ENCODE measurements at regions not wholly inside any gene's neighbourhood (a gene's known extent, or its start where the extent isn't known, plus 50 kb on each side); places are given as distances from the start of the nearest gene placed in this dataset.

DNA sequence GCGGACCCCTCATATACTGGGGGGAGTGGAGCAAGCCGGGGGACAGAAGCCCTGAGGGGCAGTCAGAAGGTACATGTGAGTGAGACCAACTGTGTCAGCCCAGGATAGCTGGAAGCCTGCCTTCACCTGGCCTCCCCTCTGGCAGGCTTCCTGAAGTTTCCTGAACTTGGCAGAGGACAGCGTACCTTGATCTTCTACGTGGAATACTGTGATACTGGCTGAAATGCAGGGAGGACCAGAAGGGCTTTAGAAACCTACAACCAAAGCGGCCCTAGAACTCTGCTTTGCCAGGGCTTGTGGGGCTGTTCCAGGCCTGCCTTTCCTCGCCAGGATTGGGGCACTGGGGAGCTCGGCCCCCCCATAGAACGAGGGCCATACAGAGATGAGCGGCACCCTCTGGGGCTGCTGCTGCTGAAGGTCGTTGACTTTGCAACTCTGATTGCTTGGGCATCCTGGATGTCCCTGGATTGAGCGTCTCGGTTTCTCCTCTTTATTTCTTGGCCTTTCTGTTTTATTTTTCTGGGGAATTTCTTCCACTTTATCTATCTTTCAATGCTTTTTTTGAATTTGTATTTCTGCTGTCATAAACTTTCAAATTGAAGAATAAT is 66.5 kb downstream of the SLC25A47 start:
- Histone ChIP-seq H3K4me1 (ENCODE audit: control insufficient read depth in 5 of 5, insufficient read depth in 5 of 5, low read length in 5 of 5) (peaks cover 11 to 93% (median 45%) of the 10 kb centered on the region in 5 donors), H3K27ac (ENCODE audit: low read depth in 1 of 2, low read length in 1 of 2) (no peak overlapping the region), H3K9me3 (ENCODE audit: control insufficient read depth in 4 of 4, insufficient read depth in 3 of 4, low read length in 3 of 4) (no peaks in the 10 kb centered on the region), H3K9ac (ENCODE audit: insufficient read depth in 1 of 2, low read length in 2 of 2) (no peak overlapping the region), H3K4me3 (no peak overlapping the region), H3K27me3 (ENCODE audit: control insufficient read depth in 3 of 3, insufficient read depth in 3 of 3, low read length in 2 of 3) (no peaks in the 10 kb centered on the region), H3K36me3 (ENCODE audit: control insufficient read depth in 4 of 4, insufficient read depth in 4 of 4, low read length in 4 of 4) (no peaks in the 10 kb centered on the region)
- ATAC-seq (ENCODE audit: insufficient read depth, low FRiP score) (no peak), DNase-seq (no peak)
- TF ChIP-seq, protein P1, sequence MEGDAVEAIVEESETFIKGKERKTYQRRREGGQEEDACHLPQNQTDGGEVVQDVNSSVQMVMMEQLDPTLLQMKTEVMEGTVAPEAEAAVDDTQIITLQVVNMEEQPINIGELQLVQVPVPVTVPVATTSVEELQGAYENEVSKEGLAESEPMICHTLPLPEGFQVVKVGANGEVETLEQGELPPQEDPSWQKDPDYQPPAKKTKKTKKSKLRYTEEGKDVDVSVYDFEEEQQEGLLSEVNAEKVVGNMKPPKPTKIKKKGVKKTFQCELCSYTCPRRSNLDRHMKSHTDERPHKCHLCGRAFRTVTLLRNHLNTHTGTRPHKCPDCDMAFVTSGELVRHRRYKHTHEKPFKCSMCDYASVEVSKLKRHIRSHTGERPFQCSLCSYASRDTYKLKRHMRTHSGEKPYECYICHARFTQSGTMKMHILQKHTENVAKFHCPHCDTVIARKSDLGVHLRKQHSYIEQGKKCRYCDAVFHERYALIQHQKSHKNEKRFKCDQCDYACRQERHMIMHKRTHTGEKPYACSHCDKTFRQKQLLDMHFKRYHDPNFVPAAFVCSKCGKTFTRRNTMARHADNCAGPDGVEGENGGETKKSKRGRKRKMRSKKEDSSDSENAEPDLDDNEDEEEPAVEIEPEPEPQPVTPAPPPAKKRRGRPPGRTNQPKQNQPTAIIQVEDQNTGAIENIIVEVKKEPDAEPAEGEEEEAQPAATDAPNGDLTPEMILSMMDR (IDR thresholded peaks at IDR 0.05; ENCODE audit: control extremely low read depth, extremely low read depth) = no peak
- WGBS, 2 donors = 77 to 83% methylated on average over 12 of the region's 12 CpGs

DNA sequence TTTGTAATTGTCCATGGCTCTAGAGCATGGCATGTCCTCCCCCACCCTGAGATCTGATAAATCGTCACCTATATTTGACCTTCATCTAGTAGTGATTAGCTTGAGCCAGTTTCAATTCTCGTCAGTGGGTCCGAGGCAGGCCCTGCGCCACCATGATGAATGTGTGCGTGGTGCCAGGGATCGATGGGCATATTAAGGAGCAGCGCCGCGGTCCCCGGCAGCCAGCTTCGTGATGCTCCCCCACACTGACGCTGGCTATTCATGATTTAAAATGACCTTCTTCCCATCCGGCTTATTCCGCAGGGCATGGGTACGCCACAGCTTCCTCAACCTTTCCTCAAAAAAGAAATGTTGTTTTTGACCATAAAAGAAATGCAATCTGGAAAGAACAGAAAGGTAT is 68.0 kb downstream of the SLC25A47 start:
- Histone ChIP-seq H3K27me3 (ENCODE audit: control insufficient read depth in 3 of 3, insufficient read depth in 3 of 3, low read length in 2 of 3) (no peaks in the 10 kb centered on the region), H3K4me1 (ENCODE audit: control insufficient read depth in 5 of 5, insufficient read depth in 5 of 5, low read length in 5 of 5) (peaks cover 11 to 84% (median 44%) of the 10 kb centered on the region in 5 donors), H3K9me3 (ENCODE audit: control insufficient read depth in 4 of 4, insufficient read depth in 3 of 4, low read length in 3 of 4) (no peaks in the 10 kb centered on the region), H3K4me3 (no peak overlapping the region), H3K27ac (ENCODE audit: low read depth in 1 of 2, low read length in 1 of 2) (no peak overlapping the region), H3K9ac (ENCODE audit: insufficient read depth in 1 of 2, low read length in 2 of 2) (no peak overlapping the region), H3K36me3 (ENCODE audit: control insufficient read depth in 4 of 4, insufficient read depth in 4 of 4, low read length in 4 of 4) (no peaks in the 10 kb centered on the region)
- no peak for DNase-seq
- 91 to 92% methylated on average over 15 of the region's 15 CpGs for WGBS, 2 donors
- ATAC-seq (ENCODE audit: insufficient read depth, low FRiP score) = no peak
- TF ChIP-seq, protein P1 (IDR thresholded peaks at IDR 0.05; ENCODE audit: control extremely low read depth, extremely low read depth) = no peak

DNA sequence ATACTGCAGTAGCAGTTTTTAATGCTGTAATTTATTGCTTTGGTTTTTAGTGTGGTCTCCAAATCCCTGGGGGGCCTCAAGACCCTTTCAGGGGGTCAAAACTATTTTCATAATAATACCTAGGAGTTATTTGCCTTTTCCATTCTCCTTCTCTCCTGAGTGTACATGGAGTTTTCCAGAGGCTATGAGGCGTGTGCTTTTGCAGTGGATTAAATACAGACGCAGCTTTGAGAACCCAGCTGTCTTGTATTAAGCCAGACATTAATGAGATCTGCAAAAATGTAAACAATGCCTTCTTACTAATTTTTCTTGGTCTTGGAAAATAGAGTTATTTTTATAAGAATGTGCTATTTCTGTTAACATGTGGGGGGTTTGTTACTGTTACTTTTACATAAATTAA is 68.6 kb downstream of the SLC25A47 start:
- Histone ChIP-seq H3K9ac (ENCODE audit: insufficient read depth in 1 of 2, low read length in 2 of 2) (no peak overlapping the region), H3K27me3 (ENCODE audit: control insufficient read depth in 3 of 3, insufficient read depth in 3 of 3, low read length in 2 of 3) (no peaks in the 10 kb centered on the region), H3K9me3 (ENCODE audit: control insufficient read depth in 4 of 4, insufficient read depth in 3 of 4, low read length in 3 of 4) (no peaks in the 10 kb centered on the region), H3K4me3 (no peak overlapping the region), H3K4me1 (ENCODE audit: control insufficient read depth in 5 of 5, insufficient read depth in 5 of 5, low read length in 5 of 5) (peaks cover 11 to 79% (median 44%) of the 10 kb centered on the region in 5 donors), H3K36me3 (ENCODE audit: control insufficient read depth in 4 of 4, insufficient read depth in 4 of 4, low read length in 4 of 4) (no peaks in the 10 kb centered on the region), H3K27ac (ENCODE audit: low read depth in 1 of 2, low read length in 1 of 2) (no peak overlapping the region)
- 89 to 90% methylated on average over 2 of the region's 2 CpGs for WGBS, 2 donors
- DNase-seq (peak in 2 of 3 donors; percentile 85 to 88), ATAC-seq (ENCODE audit: insufficient read depth, low FRiP score) (no peak)
- TF ChIP-seq, protein P1 (IDR thresholded peaks at IDR 0.05; ENCODE audit: control extremely low read depth, extremely low read depth) = no peak

DNA sequence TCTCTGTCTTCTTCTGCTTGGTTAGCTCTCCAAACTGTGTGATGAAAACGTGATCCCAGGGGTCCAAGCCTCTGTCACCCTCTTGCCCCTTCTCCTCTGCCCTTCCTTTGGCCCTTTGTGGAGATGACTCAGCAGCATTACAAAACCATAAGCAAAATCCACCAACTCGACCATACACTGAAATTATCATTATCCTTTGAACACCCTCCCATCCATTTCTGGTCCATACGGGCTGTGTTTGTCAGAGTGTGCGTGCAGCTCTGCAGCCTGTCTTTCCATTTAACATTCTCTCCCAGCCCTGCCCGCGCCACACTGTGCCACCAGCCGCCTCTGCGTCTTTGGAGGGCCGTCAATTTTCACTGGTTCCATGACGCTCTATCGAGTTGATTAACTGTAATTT is 69.2 kb downstream of the SLC25A47 start:
- no peaks in the 10 kb centered on the region for H3K9me3 ChIP-seq (ENCODE audit: control insufficient read depth in 4 of 4, insufficient read depth in 3 of 4, low read length in 3 of 4)
- H3K9ac ChIP-seq (ENCODE audit: insufficient read depth in 1 of 2, low read length in 2 of 2) = peak overlapping the region in 1 of 2 donors; percentile 16
- H3K27ac ChIP-seq (ENCODE audit: low read depth in 1 of 2, low read length in 1 of 2) = no peak overlapping the region

More for the DNA sequence above, 69.2 kb downstream of the SLC25A47 start:
- Histone ChIP-seq H3K4me1 (ENCODE audit: control insufficient read depth in 5 of 5, insufficient read depth in 5 of 5, low read length in 5 of 5) (peaks cover 11 to 73% (median 39%) of the 10 kb centered on the region in 5 donors), H3K4me3 (no peak overlapping the region), H3K36me3 (ENCODE audit: control insufficient read depth in 4 of 4, insufficient read depth in 4 of 4, low read length in 4 of 4) (peaks cover 0 to 1% (median 0%) of the 10 kb centered on the region in 4 donors), H3K27me3 (ENCODE audit: control insufficient read depth in 3 of 3, insufficient read depth in 3 of 3, low read length in 2 of 3) (no peaks in the 10 kb centered on the region)
- TF ChIP-seq, protein P1 (IDR thresholded peaks at IDR 0.05; ENCODE audit: control extremely low read depth, extremely low read depth) = no peak
- WGBS, 2 donors = 76 to 79% methylated on average over 11 of the region's 11 CpGs
- DNase-seq = peak in 2 of 3 donors; percentile 33 to 57
- ATAC-seq (ENCODE audit: insufficient read depth, low FRiP score) = no peak

All from lung (tissue), 11 donors.